ENCODE measurements at regions not wholly inside any gene's neighbourhood (a gene's known extent, or its start where the extent isn't known, plus 50 kb on each side); places are given as distances from the start of the nearest gene placed in this dataset.
"Not testable (repeated sequence)": the region's sequence is repeated elsewhere in the genome, so short reads cannot be mapped to it uniquely, and the experiment has no call there.

DNA sequence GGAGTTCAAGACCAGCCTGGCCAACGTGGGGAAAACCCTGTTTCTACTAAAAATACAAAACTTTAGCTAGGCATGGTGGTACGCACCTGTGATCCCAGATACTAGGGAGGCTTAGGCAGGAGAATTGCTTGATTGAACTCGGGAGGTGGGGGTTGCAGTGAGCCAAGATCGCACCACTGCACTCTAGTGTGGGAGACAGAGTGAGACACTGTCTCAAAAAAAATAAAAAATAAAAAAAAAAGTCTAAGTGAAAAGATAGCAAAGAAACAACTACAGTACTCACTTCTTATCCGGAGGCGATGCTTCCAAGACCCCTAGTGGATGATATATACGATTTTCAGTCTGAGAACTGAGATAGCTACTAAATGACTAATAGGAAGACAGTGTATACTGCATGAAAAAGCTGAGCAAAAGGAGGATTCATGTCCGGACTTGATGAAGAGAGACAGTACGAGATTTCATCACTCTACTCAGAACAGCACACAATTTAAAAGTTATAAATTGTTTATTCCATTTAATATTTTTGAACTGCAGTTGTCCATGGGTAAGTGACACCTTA is 138.7 kb upstream of the GOLGA6L6 start:
- H3K36me3 Mint-ChIP-seq (ENCODE audit: low read depth); DNase-seq; CTCF ChIA-PET; POLR2A ChIA-PET; H3K27me3 ChIP-seq (ENCODE audit: control insufficient read depth in 1 of 2, insufficient read depth in 2 of 2, low read length in 2 of 2); ATAC-seq (ENCODE audit: poor library complexity); H3K4me3 Mint-ChIP-seq; H3K27ac ChIP-seq (ENCODE audit: low read depth in 1 of 2, low read length in 2 of 2); intact Hi-C loops (cut with DNase I, micrococcal nuclease); H3K4me3 ChIP-seq (ENCODE audit: low read length); H3K4me1 Mint-ChIP-seq (ENCODE audit: low read depth); H3K27me3 Mint-ChIP-seq; H3K36me3 ChIP-seq (ENCODE audit: insufficient read depth, low read length); H3K4me1 ChIP-seq (ENCODE audit: insufficient read depth, low read length); H3K9me3 ChIP-seq (ENCODE audit: control insufficient read depth in 1 of 2, insufficient read depth in 1 of 2, low read length in 2 of 2); H3K9me3 Mint-ChIP-seq; H3K27ac Mint-ChIP-seq: not testable (repeated sequence)

DNA sequence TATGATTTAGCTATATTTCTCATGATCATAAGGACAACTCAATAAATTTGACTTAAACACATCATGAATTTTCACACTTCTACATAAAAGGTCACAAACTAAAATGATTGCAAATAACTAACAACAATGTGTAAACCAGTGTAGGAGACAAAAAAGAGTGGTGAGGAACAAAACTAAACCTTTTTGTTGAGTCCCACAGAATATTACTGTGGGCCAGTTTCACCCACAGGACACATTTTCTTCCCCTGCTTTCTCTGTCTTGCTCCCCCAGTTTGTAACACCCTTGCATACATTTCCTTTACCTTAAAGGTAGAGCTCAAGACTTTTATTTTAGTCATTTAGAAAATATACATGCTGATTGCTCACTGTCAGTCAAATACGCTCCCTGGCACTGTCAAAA is 130.9 kb upstream of the GOLGA6L6 start:
- ChIA-PET CTCF (interaction anchor here (1.0 to 1.3 kb wide), 2 partner anchors 14 to 24 kb away, joined by 3 to 4 read pairs; no protein-coding TSS in a partner anchor), POLR2A (no interaction called here)
- Mint-ChIP-seq H3K27me3 (peaks cover 4% of the 10 kb centered on the region), H3K36me3 (ENCODE audit: low read depth) (no peaks in the 10 kb centered on the region), H3K9me3 (no peaks in the 10 kb centered on the region), H3K4me3 (no peak overlapping the region), H3K27ac (no peak overlapping the region), H3K4me1 (ENCODE audit: low read depth) (no peaks in the 10 kb centered on the region)
- Histone ChIP-seq H3K4me1 (ENCODE audit: insufficient read depth, low read length) (no peaks in the 10 kb centered on the region), H3K27ac (ENCODE audit: low read depth in 1 of 2, low read length in 2 of 2) (no peak overlapping the region), H3K36me3 (ENCODE audit: insufficient read depth, low read length) (no peaks in the 10 kb centered on the region), H3K4me3 (ENCODE audit: low read length) (no peak overlapping the region), H3K27me3 (ENCODE audit: control insufficient read depth in 1 of 2, insufficient read depth in 2 of 2, low read length in 2 of 2) (no peaks in the 10 kb centered on the region), H3K9me3 (ENCODE audit: control insufficient read depth in 1 of 2, insufficient read depth in 1 of 2, low read length in 2 of 2) (no peaks in the 10 kb centered on the region)
- TF ChIP-seq, protein P1, sequence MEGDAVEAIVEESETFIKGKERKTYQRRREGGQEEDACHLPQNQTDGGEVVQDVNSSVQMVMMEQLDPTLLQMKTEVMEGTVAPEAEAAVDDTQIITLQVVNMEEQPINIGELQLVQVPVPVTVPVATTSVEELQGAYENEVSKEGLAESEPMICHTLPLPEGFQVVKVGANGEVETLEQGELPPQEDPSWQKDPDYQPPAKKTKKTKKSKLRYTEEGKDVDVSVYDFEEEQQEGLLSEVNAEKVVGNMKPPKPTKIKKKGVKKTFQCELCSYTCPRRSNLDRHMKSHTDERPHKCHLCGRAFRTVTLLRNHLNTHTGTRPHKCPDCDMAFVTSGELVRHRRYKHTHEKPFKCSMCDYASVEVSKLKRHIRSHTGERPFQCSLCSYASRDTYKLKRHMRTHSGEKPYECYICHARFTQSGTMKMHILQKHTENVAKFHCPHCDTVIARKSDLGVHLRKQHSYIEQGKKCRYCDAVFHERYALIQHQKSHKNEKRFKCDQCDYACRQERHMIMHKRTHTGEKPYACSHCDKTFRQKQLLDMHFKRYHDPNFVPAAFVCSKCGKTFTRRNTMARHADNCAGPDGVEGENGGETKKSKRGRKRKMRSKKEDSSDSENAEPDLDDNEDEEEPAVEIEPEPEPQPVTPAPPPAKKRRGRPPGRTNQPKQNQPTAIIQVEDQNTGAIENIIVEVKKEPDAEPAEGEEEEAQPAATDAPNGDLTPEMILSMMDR (IDR thresholded peaks at IDR 0.05): no peak
- ATAC-seq (ENCODE audit: poor library complexity) (no peak), DNase-seq (no peak)
- intact Hi-C loops (cut with DNase I, micrococcal nuclease): no loop called here

DNA sequence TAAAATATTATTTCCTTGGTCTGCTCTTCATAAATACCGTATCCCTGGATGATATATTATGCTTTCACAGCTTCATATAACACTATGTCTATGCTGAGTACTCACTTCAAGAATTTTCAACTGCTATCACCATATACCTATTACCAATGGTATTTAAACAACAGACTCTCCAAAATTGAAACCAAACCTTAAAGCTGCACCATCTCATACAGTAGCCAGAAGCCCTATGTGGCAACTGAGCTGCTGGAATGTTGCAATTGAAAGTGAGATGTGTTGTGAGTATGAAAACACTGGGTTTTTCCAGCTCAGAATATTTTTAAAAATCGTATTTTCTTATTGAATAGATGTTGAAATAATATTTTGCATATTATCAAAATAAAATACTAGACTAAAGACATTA is 130.1 kb upstream of the GOLGA6L6 start:
- H3K27ac ChIP-seq (ENCODE audit: low read depth in 1 of 2, low read length in 2 of 2): no peak overlapping the region
- Mint-ChIP-seq H3K4me3 (no peak overlapping the region), H3K4me1 (ENCODE audit: low read depth) (no peaks in the 10 kb centered on the region), H3K9me3 (no peaks in the 10 kb centered on the region), H3K36me3 (ENCODE audit: low read depth) (no peaks in the 10 kb centered on the region), H3K27me3 (peaks cover 4% of the 10 kb centered on the region), H3K27ac (no peak overlapping the region)
- no peaks in the 10 kb centered on the region for H3K4me1 ChIP-seq (ENCODE audit: insufficient read depth, low read length)
- intact Hi-C loops (cut with DNase I, micrococcal nuclease): no loop called here
- ATAC-seq (ENCODE audit: poor library complexity) (no peak), DNase-seq (no peak)
- TF ChIP-seq, protein P1 (IDR thresholded peaks at IDR 0.05): no peak
- ChIA-PET CTCF (interaction anchor here (1.0 kb wide), 1 partner anchor 23 kb away, joined by 3 read pairs; no protein-coding TSS in a partner anchor), POLR2A (no interaction called here)
- no peaks in the 10 kb centered on the region for H3K36me3 ChIP-seq (ENCODE audit: insufficient read depth, low read length)
- no peak overlapping the region for H3K4me3 ChIP-seq (ENCODE audit: low read length)
- H3K9me3 ChIP-seq (ENCODE audit: control insufficient read depth in 1 of 2, insufficient read depth in 1 of 2, low read length in 2 of 2): no peaks in the 10 kb centered on the region
- H3K27me3 ChIP-seq (ENCODE audit: control insufficient read depth in 1 of 2, insufficient read depth in 2 of 2, low read length in 2 of 2): no peaks in the 10 kb centered on the region

DNA sequence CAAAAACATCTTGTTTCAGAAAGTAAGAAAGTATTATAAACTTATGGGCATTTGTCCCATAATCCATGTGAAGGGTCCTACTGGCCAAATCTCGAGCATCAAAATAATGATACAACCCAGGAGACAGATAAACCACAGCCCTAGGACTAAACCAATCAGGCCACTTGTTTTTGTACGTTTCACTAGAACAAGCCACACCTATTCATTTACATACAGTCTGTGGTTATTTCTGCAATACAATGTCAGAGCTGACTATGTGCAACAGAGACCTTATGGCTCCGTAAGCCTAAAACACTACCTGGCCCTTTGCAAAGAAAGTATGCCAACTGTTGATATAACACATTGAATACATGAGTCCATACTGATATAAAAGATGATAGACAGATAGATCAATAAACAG is 124.8 kb upstream of the GOLGA6L6 start:
- CTCF ChIA-PET; H3K36me3 ChIP-seq (ENCODE audit: insufficient read depth, low read length); intact Hi-C loops (cut with DNase I, micrococcal nuclease); H3K9me3 Mint-ChIP-seq; H3K27ac Mint-ChIP-seq; H3K27me3 Mint-ChIP-seq; DNase-seq; ATAC-seq (ENCODE audit: poor library complexity); H3K4me3 ChIP-seq (ENCODE audit: low read length); H3K27ac ChIP-seq (ENCODE audit: low read depth in 1 of 2, low read length in 2 of 2); H3K4me3 Mint-ChIP-seq; H3K9me3 ChIP-seq (ENCODE audit: control insufficient read depth in 1 of 2, insufficient read depth in 1 of 2, low read length in 2 of 2); H3K36me3 Mint-ChIP-seq (ENCODE audit: low read depth); POLR2A ChIA-PET; H3K4me1 Mint-ChIP-seq (ENCODE audit: low read depth); H3K4me1 ChIP-seq (ENCODE audit: insufficient read depth, low read length): not testable (repeated sequence)
- peaks cover 0 to 12% of the 10 kb centered on the region in 2 experiments for H3K27me3 ChIP-seq (ENCODE audit: control insufficient read depth in 1 of 2, insufficient read depth in 2 of 2, low read length in 2 of 2)

All from CD4-positive, alpha-beta T cell (primary cell).